ENCODE measurements at regions not wholly inside any gene's neighbourhood (a gene's known extent, or its start where the extent isn't known, plus 50 kb on each side); places are given as distances from the start of the nearest gene placed in this dataset.

GRCh38 chr5:152188251-152188650 is 216.8 kb downstream of the NMUR2 start:
- Histone ChIP-seq H3K4me3 (no peak overlapping the region), H3K36me3 (no peaks in the 10 kb centered on the region), H3K27me3 (no peaks in the 10 kb centered on the region), H3K9me3 (peaks cover 0 to 10% of the 10 kb centered on the region in 2 donors), H3K27ac (no peak overlapping the region), H3K4me1 (peaks cover 0 to 14% of the 10 kb centered on the region in 2 donors)
- no peak for DNase-seq (ENCODE audit: low spot score)
- no peak for TF ChIP-seq CTCF (IDR thresholded peaks at IDR 0.05)

DNA sequence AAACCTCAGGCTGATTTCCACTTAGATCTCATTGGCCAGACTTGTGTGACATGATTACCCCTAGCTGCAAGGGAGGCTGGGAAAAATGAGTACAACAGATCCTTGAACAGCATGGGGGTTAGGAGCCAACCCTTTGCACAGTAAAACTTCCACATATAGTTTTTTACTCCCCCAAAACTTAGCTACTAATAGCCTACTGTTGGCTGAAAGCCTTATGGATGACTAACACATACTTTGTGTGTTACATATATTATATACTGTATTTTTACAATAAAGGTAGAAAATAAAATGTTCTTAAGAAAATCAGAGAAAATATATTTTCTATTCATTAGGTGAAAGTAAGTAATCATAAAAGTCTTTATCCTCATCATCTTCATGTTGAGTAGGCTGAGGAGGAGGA is 217.4 kb downstream of the NMUR2 start:
- H3K36me3 ChIP-seq, result no peaks in the 10 kb centered on the region
- no peaks in the 10 kb centered on the region for H3K27me3 ChIP-seq
- peaks cover 0 to 14% of the 10 kb centered on the region in 2 donors for H3K4me1 ChIP-seq
- H3K4me3 ChIP-seq, result no peak overlapping the region
- peaks cover 0 to 10% of the 10 kb centered on the region in 2 donors for H3K9me3 ChIP-seq
- TF ChIP-seq CTCF (IDR thresholded peaks at IDR 0.05), result no peak
- no peak overlapping the region for H3K27ac ChIP-seq
- no peak for DNase-seq (ENCODE audit: low spot score)

- H3K4me1 ChIP-seq, result peaks cover 0 to 14% of the 10 kb centered on the region in 2 donors
- H3K27me3 ChIP-seq, result no peaks in the 10 kb centered on the region
- no peaks in the 10 kb centered on the region for H3K36me3 ChIP-seq
- H3K4me3 ChIP-seq, result no peak overlapping the region
- H3K27ac ChIP-seq, result no peak overlapping the region
- no peak for TF ChIP-seq CTCF (IDR thresholded peaks at IDR 0.05)
- H3K9me3 ChIP-seq, result peaks cover 0 to 5% of the 10 kb centered on the region in 2 donors
- DNase-seq (ENCODE audit: low spot score), result no peak
Observed at GRCh38 chr5:152185547-152186245, 219.4 kb downstream of the NMUR2 start.

DNA sequence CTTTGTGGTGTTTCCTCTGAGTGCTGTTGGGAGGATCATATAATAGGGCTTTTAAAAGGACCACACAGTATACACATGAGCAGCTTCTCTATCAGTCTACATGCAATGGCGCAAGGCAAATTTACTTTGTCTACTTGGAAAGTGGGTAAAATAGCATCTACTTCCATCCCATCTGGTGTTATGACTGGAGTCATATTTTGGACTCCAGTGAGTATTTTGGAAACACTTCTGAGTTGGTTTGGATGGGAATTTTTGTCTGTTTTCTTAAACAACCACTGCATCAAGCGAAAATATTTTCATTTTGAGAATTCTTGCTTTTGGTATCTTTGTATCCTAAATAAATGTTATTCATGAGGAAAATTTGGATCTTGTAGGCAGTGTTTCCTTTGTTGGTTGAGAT is 220.8 kb downstream of the NMUR2 start:
- H3K9me3 ChIP-seq, result peaks cover 0 to 5% of the 10 kb centered on the region in 2 donors
- H3K4me3 ChIP-seq, result no peak overlapping the region
- no peaks in the 10 kb centered on the region for H3K36me3 ChIP-seq
- H3K4me1 ChIP-seq, result peaks cover 0 to 14% of the 10 kb centered on the region in 2 donors
- no peaks in the 10 kb centered on the region for H3K27me3 ChIP-seq
- DNase-seq (ENCODE audit: low spot score), result no peak
- H3K27ac ChIP-seq, result no peak overlapping the region
- no peak for TF ChIP-seq CTCF (IDR thresholded peaks at IDR 0.05)

GRCh38 chr5:152181461-152181860 is 223.6 kb downstream of the NMUR2 start:
- H3K4me1 ChIP-seq, result peaks cover 0 to 12% of the 10 kb centered on the region in 2 donors
- H3K4me3 ChIP-seq, result no peak overlapping the region
- H3K9me3 ChIP-seq, result no peaks in the 10 kb centered on the region
- DNase-seq (ENCODE audit: low spot score), result no peak
- no peak overlapping the region for H3K27ac ChIP-seq
- TF ChIP-seq CTCF (IDR thresholded peaks at IDR 0.05), result no peak
- no peaks in the 10 kb centered on the region for H3K27me3 ChIP-seq
- no peaks in the 10 kb centered on the region for H3K36me3 ChIP-seq

DNA sequence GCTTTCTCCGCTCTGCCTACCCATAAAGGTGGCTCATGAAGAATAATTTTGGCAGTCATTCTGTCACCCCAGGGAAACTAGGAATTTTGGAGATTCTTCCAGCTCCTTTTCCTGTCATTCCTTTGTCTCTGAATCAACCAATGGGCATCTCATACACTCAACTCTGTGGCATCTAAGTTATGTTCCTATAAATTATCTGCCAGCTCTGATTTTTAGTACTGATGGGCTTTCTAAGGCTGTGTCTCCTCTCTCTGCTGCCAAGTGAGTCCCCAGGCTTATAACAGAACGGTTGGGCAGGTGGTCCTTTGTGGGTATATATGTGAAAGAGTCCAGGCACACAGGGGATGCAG is 226.8 kb downstream of the NMUR2 start:
- no peak for DNase-seq (ENCODE audit: low spot score)
- H3K9me3 ChIP-seq, result no peaks in the 10 kb centered on the region

More for the DNA sequence above, 226.8 kb downstream of the NMUR2 start:
- H3K4me3 ChIP-seq, result no peak overlapping the region
- H3K27ac ChIP-seq, result no peak overlapping the region
- TF ChIP-seq CTCF (IDR thresholded peaks at IDR 0.05), result no peak
- H3K36me3 ChIP-seq, result no peaks in the 10 kb centered on the region
- no peaks in the 10 kb centered on the region for H3K4me1 ChIP-seq
- no peaks in the 10 kb centered on the region for H3K27me3 ChIP-seq
